ENCODE measurements at regions not wholly inside any gene's neighbourhood (a gene's known extent, or its start where the extent isn't known, plus 50 kb on each side); places are given as distances from the start of the nearest gene placed in this dataset.

DNA sequence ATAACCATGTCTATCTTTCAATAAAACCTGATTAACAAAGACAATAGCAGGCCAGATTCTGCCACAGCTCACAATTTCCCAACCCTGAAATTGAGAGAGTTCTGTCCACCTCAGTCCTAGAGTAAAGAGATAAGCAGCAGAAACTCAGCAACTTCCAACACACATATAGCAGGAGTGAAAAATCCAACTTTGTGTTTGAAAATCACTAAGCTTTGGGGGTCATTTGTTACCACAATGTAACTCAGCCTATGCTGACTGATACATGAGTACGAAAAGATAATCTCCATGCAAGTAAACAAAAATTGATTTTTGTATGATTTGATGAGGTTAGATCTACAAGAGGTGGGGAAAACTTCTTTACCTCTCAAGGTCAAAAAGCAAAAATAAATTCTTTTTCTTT is 231.0 kb upstream of the DAPK1 start:
- no peak for TF ChIP-seq POLR2AphosphoS5 (IDR thresholded peaks at IDR 0.05)
- no peak for TF ChIP-seq POLR2A (IDR thresholded peaks at IDR 0.05)
- TF ChIP-seq, protein P1, sequence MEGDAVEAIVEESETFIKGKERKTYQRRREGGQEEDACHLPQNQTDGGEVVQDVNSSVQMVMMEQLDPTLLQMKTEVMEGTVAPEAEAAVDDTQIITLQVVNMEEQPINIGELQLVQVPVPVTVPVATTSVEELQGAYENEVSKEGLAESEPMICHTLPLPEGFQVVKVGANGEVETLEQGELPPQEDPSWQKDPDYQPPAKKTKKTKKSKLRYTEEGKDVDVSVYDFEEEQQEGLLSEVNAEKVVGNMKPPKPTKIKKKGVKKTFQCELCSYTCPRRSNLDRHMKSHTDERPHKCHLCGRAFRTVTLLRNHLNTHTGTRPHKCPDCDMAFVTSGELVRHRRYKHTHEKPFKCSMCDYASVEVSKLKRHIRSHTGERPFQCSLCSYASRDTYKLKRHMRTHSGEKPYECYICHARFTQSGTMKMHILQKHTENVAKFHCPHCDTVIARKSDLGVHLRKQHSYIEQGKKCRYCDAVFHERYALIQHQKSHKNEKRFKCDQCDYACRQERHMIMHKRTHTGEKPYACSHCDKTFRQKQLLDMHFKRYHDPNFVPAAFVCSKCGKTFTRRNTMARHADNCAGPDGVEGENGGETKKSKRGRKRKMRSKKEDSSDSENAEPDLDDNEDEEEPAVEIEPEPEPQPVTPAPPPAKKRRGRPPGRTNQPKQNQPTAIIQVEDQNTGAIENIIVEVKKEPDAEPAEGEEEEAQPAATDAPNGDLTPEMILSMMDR (IDR thresholded peaks at IDR 0.05) = no peak
- TF ChIP-seq EP300 (IDR thresholded peaks at IDR 0.05) = no peak

All from stomach (tissue), 4 donors.